Thoracic aorta (tissue), 2 donors: ENCODE measurements at regions not wholly inside any gene's neighbourhood (a gene's known extent, or its start where the extent isn't known, plus 50 kb on each side); places are given as distances from the start of the nearest gene placed in this dataset.

Experiments used
- ATAC-seq: fragments of 150-250 bp; one replicate; pipeline ENCODE4 v1.8.0; 2017; ENCODE audit warnings: low read depth; ENCODE audit not compliant: insufficient number of reproducible peaks, low FRiP score
- DNase-seq: peaks from one replicate; pipeline ENCODE4 v3.0.0-alpha.2; 2020; ENCODE audit warnings: low spot score
- H3K27ac ChIP-seq, 2 donors: fragments of 200-600 bp; sonication (generic); 1 replicate in 1 of 2; 2 replicates in 1 of 2; pipeline ENCODE4 v1.5.1; 2016; ENCODE audit warnings: mild to moderate bottlenecking in 2 of 2, moderate library complexity in 2 of 2
- H3K27me3 ChIP-seq: fragments of 200-600 bp; sonication (generic); replicated peaks from 2 replicates; pipeline ENCODE4 v1.6.0; 2016; ENCODE audit warnings: mild to moderate bottlenecking; ENCODE audit not compliant: insufficient read depth
- H3K36me3 ChIP-seq: fragments of 200-600 bp; sonication (generic); one replicate; pipeline ENCODE4 v1.5.1; 2016
- H3K4me1 ChIP-seq, 2 donors: fragments of 200-600 bp; sonication (generic); 1 replicate in 1 of 2; 2 replicates in 1 of 2; pipeline versions ENCODE4 v1.5.1 to v1.6.0; 2016; ENCODE audit warnings: low read depth in 2 of 2, mild to moderate bottlenecking in 1 of 2; ENCODE audit not compliant: control insufficient read depth in 1 of 2
- H3K4me3 ChIP-seq: fragments of 200-600 bp; sonication (generic); 2 replicates; pipeline ENCODE4 v1.5.1; 2016; ENCODE audit warnings: mild to moderate bottlenecking
- H3K9me3 ChIP-seq: fragments of 200-600 bp; sonication (generic); 2 replicates; pipeline ENCODE4 v1.5.1; 2016
- CTCF ChIP-seq: fragments of 200-600 bp; sonication (generic); IDR thresholded peaks from one replicate; pipeline ENCODE4 v1.5.1; 2019; ENCODE audit warnings: antibody characterized with exemption

GRCh38 chr14:81655423-81656314 is 122.0 kb upstream of the SEL1L start:
- TF ChIP-seq CTCF = no peak
- peak overlapping the region; percentile 11 to 27 for H3K27ac ChIP-seq
- peaks cover 3 to 32% of the 10 kb centered on the region in 2 donors for H3K4me1 ChIP-seq
- H3K27me3 ChIP-seq = no peaks in the 10 kb centered on the region
- ATAC-seq (no peak), DNase-seq (no peak)
- no peaks in the 10 kb centered on the region for H3K36me3 ChIP-seq
- H3K9me3 ChIP-seq = no peaks in the 10 kb centered on the region
- no peak overlapping the region for H3K4me3 ChIP-seq

GRCh38 chr14:81656811-81657210 is 123.2 kb upstream of the SEL1L start:
- ATAC-seq (no peak), DNase-seq (no peak)
- TF ChIP-seq CTCF = no peak
- Histone ChIP-seq H3K36me3 (no peaks in the 10 kb centered on the region), H3K9me3 (no peaks in the 10 kb centered on the region), H3K27ac (peak overlapping the region; percentile 11 to 27), H3K4me3 (no peak overlapping the region), H3K4me1 (peaks cover 3 to 32% of the 10 kb centered on the region in 2 donors), H3K27me3 (no peaks in the 10 kb centered on the region)

GRCh38 chr14:81662066-81662465 is 128.4 kb upstream of the SEL1L start:
- ATAC-seq (no peak), DNase-seq (no peak)
- Histone ChIP-seq H3K4me1 (peaks cover 0 to 27% of the 10 kb centered on the region in 2 donors), H3K36me3 (no peaks in the 10 kb centered on the region), H3K27ac (no peak overlapping the region), H3K27me3 (no peaks in the 10 kb centered on the region), H3K4me3 (no peak overlapping the region), H3K9me3 (no peaks in the 10 kb centered on the region)
- no peak for TF ChIP-seq CTCF

GRCh38 chr14:81662570-81663197 is 129.0 kb upstream of the SEL1L start:
- Histone ChIP-seq H3K4me1 (peaks cover 0 to 21% of the 10 kb centered on the region in 2 donors), H3K4me3 (no peak overlapping the region), H3K9me3 (no peaks in the 10 kb centered on the region), H3K36me3 (no peaks in the 10 kb centered on the region), H3K27me3 (no peaks in the 10 kb centered on the region), H3K27ac (peak overlapping the region in 1 of 2 donors; percentile 3)
- DNase-seq (no peak), ATAC-seq (no peak)
- TF ChIP-seq CTCF = no peak

- DNase-seq (no peak), ATAC-seq (no peak)
- Histone ChIP-seq H3K9me3 (no peaks in the 10 kb centered on the region), H3K27me3 (no peaks in the 10 kb centered on the region), H3K36me3 (no peaks in the 10 kb centered on the region), H3K4me1 (peaks cover 0 to 11% of the 10 kb centered on the region in 2 donors), H3K4me3 (no peak overlapping the region), H3K27ac (no peak overlapping the region)
- no peak for TF ChIP-seq CTCF
Observed at GRCh38 chr14:81668626-81669274, 135.1 kb upstream of the SEL1L start.
